Endodermal cell (in vitro differentiated cells): ENCODE measurements at regions not wholly inside any gene's neighbourhood (a gene's known extent, or its start where the extent isn't known, plus 50 kb on each side); places are given as distances from the start of the nearest gene placed in this dataset.
A peak's percentile ranks its signal among the peaks of the same experiment; 100 is the strongest.

Source experiments
- DNase-seq: peaks from one replicate; pipeline ENCODE4 v3.0.0-alpha.2; 2017
- H3K27ac ChIP-seq: 2 replicates; pipeline ENCODE4 v1.5.1; 2013; ENCODE audit warnings: mild to moderate bottlenecking, low read depth, low read length, moderate library complexity
- H3K27me3 ChIP-seq: 2 replicates; pipeline ENCODE4 v1.6.1; 2013; ENCODE audit warnings: mild to moderate bottlenecking, low read length, moderate library complexity; ENCODE audit not compliant: insufficient read depth, control insufficient read depth, poor library complexity, severe bottlenecking
- H3K36me3 ChIP-seq: 2 replicates; pipeline ENCODE4 v1.7.0; 2013; ENCODE audit warnings: mild to moderate bottlenecking, low read length, moderate library complexity; ENCODE audit not compliant: control insufficient read depth, insufficient read depth
- H3K4me1 ChIP-seq: one replicate; pipeline ENCODE4 v1.7.0; 2013; ENCODE audit warnings: low read length; ENCODE audit not compliant: control insufficient read depth, insufficient read depth
- H3K4me3 ChIP-seq: 2 replicates; pipeline ENCODE4 v1.5.1; 2013; ENCODE audit warnings: mild to moderate bottlenecking, low read length, moderate library complexity
- H3K9ac ChIP-seq: 2 replicates; pipeline ENCODE4 v1.6.1; 2013; ENCODE audit warnings: mild to moderate bottlenecking, low read length, moderate library complexity; ENCODE audit not compliant: poor library complexity, severe bottlenecking; ENCODE audit errors: extremely low read depth
- H3K9me3 ChIP-seq: 2 replicates; pipeline ENCODE4 v1.6.1; 2013; ENCODE audit warnings: mild to moderate bottlenecking, low read length, moderate library complexity; ENCODE audit not compliant: control insufficient read depth
- H3K27ac Mint-ChIP-seq: 2 replicates; pipeline ENCODE4 v1.8.0; 2020; ENCODE audit warnings: mixed read lengths
- H3K27me3 Mint-ChIP-seq: 2 replicates; pipeline ENCODE4 v1.8.0; 2021; ENCODE audit warnings: mild to moderate bottlenecking, mixed read lengths; ENCODE audit not compliant: insufficient read depth
- H3K36me3 Mint-ChIP-seq: 2 replicates; pipeline ENCODE4 v1.8.0; 2020; ENCODE audit warnings: low read depth, mixed read lengths
- H3K4me1 Mint-ChIP-seq: 2 replicates; pipeline ENCODE4 v1.8.0; 2020; ENCODE audit warnings: mixed read lengths
- H3K4me3 Mint-ChIP-seq: 2 replicates; pipeline ENCODE4 v1.8.0; 2020; ENCODE audit warnings: mild to moderate bottlenecking, moderate library complexity, mixed read lengths
- H3K9me3 Mint-ChIP-seq: 2 replicates; pipeline ENCODE4 v1.8.0; 2020; ENCODE audit warnings: mild to moderate bottlenecking, mixed read lengths
- CTCF ChIP-seq: fragments of 200-600 bp; sonication (generic); conservative IDR thresholded peaks from 2 replicates; pipeline ENCODE4 v1.5.0; 2021; ENCODE audit warnings: antibody characterized with exemption, mild to moderate bottlenecking
- WGBS, 2 experiments: methylation state at CpG; one replicate each; pipeline versions ENCODE4 v1.1.5 to v1.1.7; 2013; ENCODE audit warnings: missing lambda C conversion rate in 2 of 2, mixed read lengths in 1 of 2; ENCODE audit not compliant: insufficient coverage in 1 of 2, insufficient read length in 1 of 2; 5-methylcytosine and 5-hydroxymethylcytosine counted together

- Mint-ChIP-seq H3K9me3 (no peaks in the 10 kb centered on the region), H3K27me3 (peaks cover 2% of the 10 kb centered on the region), H3K4me3 (no peak overlapping the region), H3K4me1 (no peaks in the 10 kb centered on the region), H3K36me3 (no peaks in the 10 kb centered on the region), H3K27ac (no peak overlapping the region)
- no peak for TF ChIP-seq CTCF
- DNase-seq: peak; percentile 9
- H3K4me1 ChIP-seq: no peaks in the 10 kb centered on the region
- WGBS, 2 experiments: 84 to 88% methylated on average over 4 to 6 of the region's 6 CpGs
- no peaks in the 10 kb centered on the region for H3K36me3 ChIP-seq
- H3K27ac ChIP-seq: no peak overlapping the region
- no peaks in the 10 kb centered on the region for H3K9me3 ChIP-seq
- H3K27me3 ChIP-seq: no peaks in the 10 kb centered on the region
- no peak overlapping the region for H3K4me3 ChIP-seq
- H3K9ac ChIP-seq: no peak overlapping the region
Observed at GRCh38 chr10:128884496-128885072, 582.5 kb upstream of the MGMT start.

GRCh38 chr10:128885573-128886555 is 581.2 kb upstream of the MGMT start:
- no peaks in the 10 kb centered on the region for H3K4me1 Mint-ChIP-seq
- no peaks in the 10 kb centered on the region for H3K36me3 ChIP-seq
- no peak overlapping the region for H3K27ac Mint-ChIP-seq
- peaks cover 2% of the 10 kb centered on the region for H3K27me3 Mint-ChIP-seq
- H3K4me3 Mint-ChIP-seq: no peak overlapping the region
- H3K4me3 ChIP-seq: no peak overlapping the region
- H3K27me3 ChIP-seq: no peaks in the 10 kb centered on the region
- no peak overlapping the region for H3K9ac ChIP-seq
- no peak for TF ChIP-seq CTCF
- no peaks in the 10 kb centered on the region for H3K9me3 ChIP-seq
- 87 to 88% methylated on average over 11 to 22 of the region's 22 CpGs for WGBS, 2 experiments
- H3K4me1 ChIP-seq: no peaks in the 10 kb centered on the region
- H3K9me3 Mint-ChIP-seq: no peaks in the 10 kb centered on the region
- DNase-seq: peak; percentile 21
- H3K27ac ChIP-seq: no peak overlapping the region
- no peaks in the 10 kb centered on the region for H3K36me3 Mint-ChIP-seq

GRCh38 chr10:128887856-128888255 is 579.2 kb upstream of the MGMT start:
- TF ChIP-seq CTCF: no peak
- no peak overlapping the region for H3K4me3 Mint-ChIP-seq
- H3K4me3 ChIP-seq: no peak overlapping the region
- no peaks in the 10 kb centered on the region for H3K9me3 Mint-ChIP-seq
- H3K36me3 ChIP-seq: no peaks in the 10 kb centered on the region
- no peaks in the 10 kb centered on the region for H3K36me3 Mint-ChIP-seq
- H3K27ac ChIP-seq: no peak overlapping the region
- 80 to 89% methylated on average over 1 to 3 of the region's 3 CpGs for WGBS, 2 experiments
- H3K9ac ChIP-seq: no peak overlapping the region
- no peak overlapping the region for H3K27ac Mint-ChIP-seq
- H3K9me3 ChIP-seq: no peaks in the 10 kb centered on the region
- H3K4me1 ChIP-seq: no peaks in the 10 kb centered on the region
- no peaks in the 10 kb centered on the region for H3K27me3 ChIP-seq
- no peak for DNase-seq
- H3K27me3 Mint-ChIP-seq: no peaks in the 10 kb centered on the region
- H3K4me1 Mint-ChIP-seq: no peaks in the 10 kb centered on the region
